GM12891 (cell line): ENCODE measurements at regions not wholly inside any gene's neighbourhood (a gene's known extent, or its start where the extent isn't known, plus 50 kb on each side); places are given as distances from the start of the nearest gene placed in this dataset.

Experiments used
- POLR2A ChIP-seq: IDR thresholded peaks from 2 replicates; pipeline ENCODE4 v1.6.1; 2011; ENCODE audit warnings: low read depth, low read length, control low read depth
- POLR2AphosphoS5 ChIP-seq: IDR thresholded peaks from 2 replicates; pipeline ENCODE4 v1.6.1; 2011; ENCODE audit warnings: low read depth, low read length, control low read depth

- no peak for TF ChIP-seq POLR2A
- TF ChIP-seq POLR2AphosphoS5, result no peak
These were observed 1797.9 kb downstream of the NCAM2 start for GRCh38 chr21:22796147-22796546.
